HCT116 (cell line): ENCODE measurements at regions not wholly inside any gene's neighbourhood (a gene's known extent, or its start where the extent isn't known, plus 50 kb on each side); places are given as distances from the start of the nearest gene placed in this dataset.

ENCODE experiments used
- ATF3 ChIP-seq: IDR thresholded peaks from 2 replicates; pipeline ENCODE4 v1.6.1; 2012
- CTCF ChIP-seq, 3 experiments: fragments of 200-600 bp in 1 of 3; sonication (generic) in 1 of 3; IDR thresholded peaks in 2 of 3; conservative IDR thresholded peaks in 1 of 3; 2 replicates each; pipeline ENCODE4 v1.5.1; 2012 to 2017; ENCODE audit warnings: low read depth in 2 of 3, low read length in 2 of 3, antibody characterized with exemption in 1 of 3, borderline replicate concordance in 1 of 3, control low read depth in 1 of 3, mild to moderate bottlenecking in 1 of 3, mixed read lengths in 1 of 3, mixed run types in 1 of 3, moderate library complexity in 1 of 3; ENCODE audit not compliant: insufficient read depth in 1 of 3
- POLR2A ChIP-seq: IDR thresholded peaks from 2 replicates; pipeline ENCODE4 v1.7.0; 2011; ENCODE audit warnings: borderline replicate concordance; ENCODE audit not compliant: insufficient read depth, insufficient read length; ENCODE audit errors: extremely low read depth
- ZNF274 ChIP-seq: fragments of 200-500 bp; sonication (Bioruptor generic); IDR thresholded peaks from 2 replicates; pipeline ENCODE4 v1.6.1; 2014; ENCODE audit warnings: mild to moderate bottlenecking, low read depth, low read length, inconsistent platforms

GRCh38 chr4:146112389-146112788 lies 63.1 kb upstream of the LSM6 start:
- TF ChIP-seq ATF3 (no peak), POLR2A (no peak), ZNF274 (no peak), CTCF (IDR thresholded peaks at IDR 0.05 in 2 of 3, conservative IDR thresholded peaks at IDR 0.05 in 1 of 3; ENCODE audit: borderline replicate concordance in 1 of 3, insufficient read depth in 1 of 3, low read depth in 2 of 3, low read length in 2 of 3) (no peak)
